Suprapubic skin (tissue), 4 donors: ENCODE measurements at regions not wholly inside any gene's neighbourhood (a gene's known extent, or its start where the extent isn't known, plus 50 kb on each side); places are given as distances from the start of the nearest gene placed in this dataset.

Source experiments
- DNase-seq, 2 donors: peaks; one replicate each; pipeline ENCODE4 v3.0.0-alpha.2; 2019; ENCODE audit warnings: low spot score in 2 of 2
- H3K27ac ChIP-seq: fragments of 200-600 bp; sonication (generic); one replicate; pipeline ENCODE4 v1.5.1; 2019
- H3K27me3 ChIP-seq: fragments of 200-600 bp; sonication (generic); one replicate; pipeline ENCODE4 v1.5.1; 2019
- H3K36me3 ChIP-seq: fragments of 200-600 bp; sonication (generic); one replicate; pipeline ENCODE4 v1.5.1; 2019
- H3K4me1 ChIP-seq: fragments of 200-600 bp; sonication (generic); one replicate; pipeline ENCODE4 v1.5.1; 2019
- H3K4me3 ChIP-seq: fragments of 200-600 bp; sonication (generic); one replicate; pipeline ENCODE4 v1.5.1; 2019; ENCODE audit warnings: mild to moderate bottlenecking
- H3K9me3 ChIP-seq: fragments of 200-600 bp; sonication (generic); one replicate; pipeline ENCODE4 v1.5.1; 2019
- EP300 ChIP-seq: sonication (generic); formaldehyde crosslinking; IDR thresholded peaks from one replicate; pipeline ENCODE4 v1.6.1; 2017; ENCODE audit warnings: antibody characterized with exemption
- POLR2A ChIP-seq, 2 donors: fragments of 450-650 bp; IDR thresholded peaks; one replicate each; pipeline ENCODE4 v1.6.1; 2017; ENCODE audit warnings: antibody characterized with exemption in 2 of 2, mild to moderate bottlenecking in 2 of 2, moderate library complexity in 2 of 2
- POLR2AphosphoS5 ChIP-seq, 3 donors: sonication (generic); formaldehyde crosslinking; IDR thresholded peaks; one replicate each; pipeline ENCODE4 v1.6.1; 2017; ENCODE audit warnings: antibody characterized with exemption in 3 of 3
- WGBS: methylation state at CpG from one replicate; pipeline ENCODE4 v1.1.5; 2018; 5-methylcytosine and 5-hydroxymethylcytosine counted together
- TF ChIP-seq, protein P1 (sequence below), 2 donors: fragments of 200-600 bp in 1 of 2; fragments of 450-650 bp in 1 of 2; sonication (generic) in 1 of 2; IDR thresholded peaks; one replicate each; pipeline ENCODE4 v1.5.1; 2016 to 2019; ENCODE audit warnings: antibody characterized with exemption in 2 of 2, mild to moderate bottlenecking in 1 of 2, moderate library complexity in 1 of 2

DNA sequence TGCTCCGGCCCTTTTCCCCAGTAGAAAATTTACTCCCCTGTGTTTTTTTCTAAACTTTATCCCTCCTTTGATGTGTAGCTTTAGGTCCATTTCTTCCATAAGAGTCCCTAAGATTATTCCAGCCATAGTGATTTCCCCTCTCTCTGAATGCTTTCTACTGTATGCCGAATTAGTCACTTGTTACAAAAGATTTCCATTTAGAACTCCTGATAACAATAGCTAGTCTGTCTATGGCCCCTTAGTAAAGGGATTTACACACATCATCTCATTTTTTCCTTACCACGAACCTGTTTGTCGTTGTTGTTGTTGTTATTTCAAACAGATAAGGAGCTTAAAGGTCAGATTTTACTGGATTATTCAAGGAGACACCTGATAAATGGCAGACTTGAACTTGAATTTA is 256.1 kb downstream of the PAX3 start:
- no peak overlapping the region for H3K4me3 ChIP-seq
- H3K27me3 ChIP-seq = peaks cover 17% of the 10 kb centered on the region
- no peaks in the 10 kb centered on the region for H3K4me1 ChIP-seq
- no peaks in the 10 kb centered on the region for H3K9me3 ChIP-seq
- no peaks in the 10 kb centered on the region for H3K36me3 ChIP-seq
- TF ChIP-seq POLR2AphosphoS5 (IDR thresholded peaks at IDR 0.05) = no peak
- TF ChIP-seq POLR2A (IDR thresholded peaks at IDR 0.05) = no peak
- TF ChIP-seq EP300 = no peak
- TF ChIP-seq, protein P1, sequence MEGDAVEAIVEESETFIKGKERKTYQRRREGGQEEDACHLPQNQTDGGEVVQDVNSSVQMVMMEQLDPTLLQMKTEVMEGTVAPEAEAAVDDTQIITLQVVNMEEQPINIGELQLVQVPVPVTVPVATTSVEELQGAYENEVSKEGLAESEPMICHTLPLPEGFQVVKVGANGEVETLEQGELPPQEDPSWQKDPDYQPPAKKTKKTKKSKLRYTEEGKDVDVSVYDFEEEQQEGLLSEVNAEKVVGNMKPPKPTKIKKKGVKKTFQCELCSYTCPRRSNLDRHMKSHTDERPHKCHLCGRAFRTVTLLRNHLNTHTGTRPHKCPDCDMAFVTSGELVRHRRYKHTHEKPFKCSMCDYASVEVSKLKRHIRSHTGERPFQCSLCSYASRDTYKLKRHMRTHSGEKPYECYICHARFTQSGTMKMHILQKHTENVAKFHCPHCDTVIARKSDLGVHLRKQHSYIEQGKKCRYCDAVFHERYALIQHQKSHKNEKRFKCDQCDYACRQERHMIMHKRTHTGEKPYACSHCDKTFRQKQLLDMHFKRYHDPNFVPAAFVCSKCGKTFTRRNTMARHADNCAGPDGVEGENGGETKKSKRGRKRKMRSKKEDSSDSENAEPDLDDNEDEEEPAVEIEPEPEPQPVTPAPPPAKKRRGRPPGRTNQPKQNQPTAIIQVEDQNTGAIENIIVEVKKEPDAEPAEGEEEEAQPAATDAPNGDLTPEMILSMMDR (IDR thresholded peaks at IDR 0.05) = no peak
- H3K27ac ChIP-seq = no peak overlapping the region
- no peak for DNase-seq
- WGBS = 65% methylated on average over 4 of the region's 4 CpGs

GRCh38 chr2:222040333-222040732 is 258.5 kb downstream of the PAX3 start:
- Histone ChIP-seq H3K9me3 (no peaks in the 10 kb centered on the region), H3K27ac (no peak overlapping the region), H3K4me3 (no peak overlapping the region), H3K27me3 (no peaks in the 10 kb centered on the region), H3K36me3 (no peaks in the 10 kb centered on the region), H3K4me1 (no peaks in the 10 kb centered on the region)
- no peak for DNase-seq
- 90% methylated on average over 2 of the region's 2 CpGs for WGBS
- TF ChIP-seq POLR2AphosphoS5 (IDR thresholded peaks at IDR 0.05) (no peak), POLR2A (IDR thresholded peaks at IDR 0.05) (no peak), EP300 (no peak)
- TF ChIP-seq, protein P1 (IDR thresholded peaks at IDR 0.05) = no peak

DNA sequence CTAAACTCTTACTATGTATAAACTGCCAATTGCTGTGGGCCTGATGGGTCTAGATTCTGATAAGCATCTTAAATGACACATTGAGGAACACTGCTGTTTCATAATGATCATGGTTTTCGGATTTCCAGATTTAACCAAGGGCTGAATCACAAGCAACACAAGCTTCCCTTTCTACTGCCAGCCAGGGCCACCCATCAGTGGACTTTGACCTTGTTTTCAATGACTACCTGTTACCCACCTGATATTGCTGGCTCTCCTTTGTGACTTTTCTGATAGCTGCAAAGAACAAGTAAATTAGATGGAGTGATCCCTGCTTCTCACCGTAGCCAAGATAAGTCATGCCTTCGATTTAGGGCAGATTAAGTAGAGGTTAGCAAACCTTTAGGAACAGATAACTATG is 259.0 kb downstream of the PAX3 start:
- no peaks in the 10 kb centered on the region for H3K4me1 ChIP-seq
- H3K9me3 ChIP-seq = no peaks in the 10 kb centered on the region
- H3K4me3 ChIP-seq = no peak overlapping the region
- H3K36me3 ChIP-seq = no peaks in the 10 kb centered on the region
- H3K27ac ChIP-seq = no peak overlapping the region
- TF ChIP-seq EP300 (no peak), POLR2AphosphoS5 (IDR thresholded peaks at IDR 0.05) (no peak), POLR2A (IDR thresholded peaks at IDR 0.05) (no peak)
- TF ChIP-seq, protein P1 (IDR thresholded peaks at IDR 0.05) = no peak
- WGBS = 63% methylated on average over 3 of the region's 3 CpGs
- no peaks in the 10 kb centered on the region for H3K27me3 ChIP-seq
- no peak for DNase-seq

DNA sequence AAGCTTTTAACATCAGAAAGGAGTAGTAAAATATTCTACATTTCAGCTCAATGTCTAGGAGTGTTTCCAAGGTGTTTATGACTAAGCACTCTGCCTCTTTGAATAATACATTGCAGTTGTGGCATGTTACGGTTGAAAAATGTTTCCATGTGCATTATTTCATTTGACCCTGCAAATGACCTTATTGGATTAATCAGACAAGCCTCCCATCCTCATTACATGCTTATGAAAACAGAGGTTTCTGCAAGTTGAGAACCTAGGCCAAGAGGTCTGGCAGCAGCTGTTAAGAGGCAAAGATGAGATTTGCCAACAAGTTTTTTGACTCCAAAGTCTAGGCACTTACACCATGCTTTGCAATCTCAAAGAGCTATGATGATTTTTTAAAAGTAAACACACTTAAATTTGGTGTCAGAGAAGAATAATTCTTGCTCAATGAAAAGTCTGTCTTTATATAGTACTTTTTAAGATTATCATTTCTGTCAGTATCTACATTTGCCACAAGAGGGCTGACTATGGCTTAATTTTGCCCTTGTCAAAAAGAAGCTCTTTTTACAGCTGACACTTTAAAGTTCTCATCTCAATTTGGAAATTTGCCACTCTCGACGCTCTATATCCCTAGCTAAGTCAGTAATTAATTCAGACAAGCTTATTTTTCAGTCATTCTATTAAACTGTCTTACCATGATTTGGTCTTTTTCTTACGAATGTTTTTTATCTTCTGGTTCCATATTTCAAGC is 260.6 kb downstream of the PAX3 start:
- WGBS = 37% methylated on average over 4 of the region's 4 CpGs
- no peak for TF ChIP-seq EP300
- Histone ChIP-seq H3K36me3 (no peaks in the 10 kb centered on the region), H3K27ac (no peak overlapping the region), H3K4me1 (no peaks in the 10 kb centered on the region), H3K4me3 (no peak overlapping the region), H3K9me3 (no peaks in the 10 kb centered on the region), H3K27me3 (no peaks in the 10 kb centered on the region)
- no peak for DNase-seq

DNA sequence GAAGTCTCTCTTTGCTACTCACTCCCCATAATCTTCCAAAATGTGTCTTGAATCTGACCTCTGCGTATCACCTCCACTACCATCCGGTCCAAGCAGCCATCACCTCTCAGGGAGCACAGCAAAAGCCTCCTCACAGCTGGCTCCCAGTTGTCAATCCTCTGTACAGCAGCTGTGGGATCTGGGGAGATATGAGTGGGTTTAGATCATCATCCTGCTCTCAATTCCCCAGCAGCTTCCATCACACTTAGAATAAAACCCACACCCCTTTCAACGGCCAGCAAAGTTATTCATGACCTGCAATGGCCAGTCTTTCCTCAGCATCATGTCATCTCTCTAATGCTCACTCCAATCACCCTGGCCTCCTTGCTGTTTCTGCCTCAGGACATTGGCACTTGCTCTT is 261.6 kb downstream of the PAX3 start:
- no peaks in the 10 kb centered on the region for H3K27me3 ChIP-seq
- WGBS = 79% methylated on average over 3 of the region's 3 CpGs
- TF ChIP-seq EP300 (no peak), POLR2A (IDR thresholded peaks at IDR 0.05) (no peak), POLR2AphosphoS5 (IDR thresholded peaks at IDR 0.05) (no peak)
- TF ChIP-seq, protein P1 (IDR thresholded peaks at IDR 0.05) = no peak
- no peaks in the 10 kb centered on the region for H3K9me3 ChIP-seq
- DNase-seq = no peak
- no peak overlapping the region for H3K4me3 ChIP-seq
- no peaks in the 10 kb centered on the region for H3K4me1 ChIP-seq
- no peaks in the 10 kb centered on the region for H3K36me3 ChIP-seq
- no peak overlapping the region for H3K27ac ChIP-seq

DNA sequence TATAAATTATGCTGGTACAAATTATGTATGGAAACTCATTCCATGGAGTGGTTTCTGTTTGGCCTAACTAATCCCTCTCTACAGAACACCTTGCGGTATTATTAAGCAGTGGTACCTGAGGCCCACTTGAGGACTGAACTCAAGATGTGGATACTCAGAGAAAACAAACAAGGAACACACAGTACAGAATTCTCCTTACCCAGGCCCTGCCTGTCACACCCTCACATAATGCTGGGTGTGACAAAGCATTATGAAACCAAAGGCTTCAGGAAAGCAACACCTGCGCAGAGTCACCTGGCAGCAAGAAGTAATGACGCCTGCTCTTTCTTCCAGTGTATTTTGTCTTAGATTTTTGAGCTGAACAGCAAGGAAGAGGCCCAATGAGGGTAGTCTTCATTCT is 264.7 kb downstream of the PAX3 start:
- Histone ChIP-seq H3K4me3 (no peak overlapping the region), H3K27ac (no peak overlapping the region), H3K4me1 (no peaks in the 10 kb centered on the region), H3K27me3 (no peaks in the 10 kb centered on the region), H3K36me3 (no peaks in the 10 kb centered on the region), H3K9me3 (no peaks in the 10 kb centered on the region)
- 95% methylated on average over 3 of the region's 3 CpGs for WGBS
- no peak for DNase-seq
- no peak for TF ChIP-seq POLR2A (IDR thresholded peaks at IDR 0.05)
- TF ChIP-seq, protein P1 (IDR thresholded peaks at IDR 0.05) = no peak
